Hepatocyte (in vitro differentiated cells): ENCODE measurements at regions not wholly inside any gene's neighbourhood (a gene's known extent, or its start where the extent isn't known, plus 50 kb on each side); places are given as distances from the start of the nearest gene placed in this dataset.

ENCODE experiments used
- CTCF ChIP-seq: fragments of 200-600 bp; sonication (generic); IDR thresholded peaks from 2 replicates; pipeline ENCODE4 v1.5.1; 2016; ENCODE audit warnings: antibody characterized with exemption, mild to moderate bottlenecking; ENCODE audit not compliant: poor library complexity
- EZH2 ChIP-seq: fragments of 200-600 bp; sonication (generic); IDR thresholded peaks from 2 replicates; pipeline ENCODE4 v1.6.1; 2016; ENCODE audit warnings: antibody characterized with exemption, mild to moderate bottlenecking, borderline replicate concordance
- EZH2phosphoT487 ChIP-seq: fragments of 200-600 bp; sonication (generic); IDR thresholded peaks from one replicate; pipeline ENCODE4 v1.6.1; 2018; ENCODE audit warnings: antibody characterized with exemption, mild to moderate bottlenecking, low read depth, moderate library complexity; ENCODE audit not compliant: unreplicated experiment, severe bottlenecking

DNA sequence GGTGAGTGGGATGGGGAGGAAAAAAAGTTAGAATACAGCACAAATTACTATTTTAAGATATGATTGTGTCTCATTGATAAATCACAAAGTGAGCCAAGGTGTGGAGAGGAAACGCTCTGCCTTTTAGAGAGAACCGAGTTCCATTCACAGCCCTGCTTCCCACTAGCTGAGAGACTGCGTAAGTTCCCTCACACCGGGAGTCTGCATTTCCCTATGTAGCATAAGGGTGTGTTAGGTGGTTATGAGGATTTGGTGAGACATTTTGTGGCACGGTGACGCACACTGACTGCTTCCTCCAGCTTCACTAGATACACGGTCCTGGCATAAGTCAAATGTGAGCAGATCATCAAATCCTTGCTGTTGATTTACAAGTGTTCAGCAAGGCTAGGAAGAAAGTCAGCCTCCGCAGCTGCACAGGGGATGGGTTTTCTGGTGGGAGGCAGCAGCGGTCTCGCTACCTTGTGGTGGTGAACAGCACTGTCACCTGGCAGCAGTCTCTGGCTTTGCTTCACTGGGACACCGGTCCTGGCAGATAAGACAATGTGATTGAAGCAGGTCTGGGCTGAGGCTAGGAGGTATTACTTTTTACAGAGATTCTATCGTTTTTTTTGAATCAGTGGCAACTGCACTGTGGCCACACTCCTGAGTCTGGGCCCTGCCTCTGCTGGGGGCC is 312.2 kb upstream of the B3GAT1 start:
- TF ChIP-seq CTCF (no peak), EZH2phosphoT487 (no peak), EZH2 (no peak)
